ENCODE measurements at regions not wholly inside any gene's neighbourhood (a gene's known extent, or its start where the extent isn't known, plus 50 kb on each side); places are given as distances from the start of the nearest gene placed in this dataset.

DNA sequence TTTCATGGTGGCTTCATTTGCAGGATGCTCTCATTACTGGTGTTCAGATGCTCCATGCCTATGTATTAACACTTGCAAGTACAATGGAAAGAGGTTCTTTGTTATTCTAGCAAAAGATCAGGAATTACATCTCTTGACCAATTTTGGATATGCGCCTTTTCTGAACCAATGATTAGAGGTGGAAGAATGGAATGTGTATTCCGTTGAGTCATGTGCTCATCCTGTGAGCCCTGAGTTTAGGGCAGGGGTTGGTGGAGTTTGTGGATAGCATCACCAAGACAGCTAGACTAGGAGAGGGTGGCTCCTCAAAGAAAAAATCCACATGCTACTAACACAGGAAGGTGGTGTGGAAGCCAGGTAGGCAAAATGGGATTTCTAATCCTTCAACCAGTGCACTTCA lies 80.7 kb upstream of the SLC25A26 start:
- TF ChIP-seq, protein P1, sequence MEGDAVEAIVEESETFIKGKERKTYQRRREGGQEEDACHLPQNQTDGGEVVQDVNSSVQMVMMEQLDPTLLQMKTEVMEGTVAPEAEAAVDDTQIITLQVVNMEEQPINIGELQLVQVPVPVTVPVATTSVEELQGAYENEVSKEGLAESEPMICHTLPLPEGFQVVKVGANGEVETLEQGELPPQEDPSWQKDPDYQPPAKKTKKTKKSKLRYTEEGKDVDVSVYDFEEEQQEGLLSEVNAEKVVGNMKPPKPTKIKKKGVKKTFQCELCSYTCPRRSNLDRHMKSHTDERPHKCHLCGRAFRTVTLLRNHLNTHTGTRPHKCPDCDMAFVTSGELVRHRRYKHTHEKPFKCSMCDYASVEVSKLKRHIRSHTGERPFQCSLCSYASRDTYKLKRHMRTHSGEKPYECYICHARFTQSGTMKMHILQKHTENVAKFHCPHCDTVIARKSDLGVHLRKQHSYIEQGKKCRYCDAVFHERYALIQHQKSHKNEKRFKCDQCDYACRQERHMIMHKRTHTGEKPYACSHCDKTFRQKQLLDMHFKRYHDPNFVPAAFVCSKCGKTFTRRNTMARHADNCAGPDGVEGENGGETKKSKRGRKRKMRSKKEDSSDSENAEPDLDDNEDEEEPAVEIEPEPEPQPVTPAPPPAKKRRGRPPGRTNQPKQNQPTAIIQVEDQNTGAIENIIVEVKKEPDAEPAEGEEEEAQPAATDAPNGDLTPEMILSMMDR (IDR thresholded peaks at IDR 0.05) = no peak
- no peak for TF ChIP-seq POLR2AphosphoS5 (IDR thresholded peaks at IDR 0.05; ENCODE audit: low read depth, low read length)
